GM04504 (cell line): ENCODE measurements at regions not wholly inside any gene's neighbourhood (a gene's known extent, or its start where the extent isn't known, plus 50 kb on each side); places are given as distances from the start of the nearest gene placed in this dataset.

Experiments used
- DNase-seq: peaks from one replicate; pipeline ENCODE4 v3.0.0-alpha.2; 2012; ENCODE audit warnings: low read depth

GRCh38 chr14:71709987-71710386 is 222.2 kb upstream of the RGS6 start:
- DNase-seq: no peak

- DNase-seq: no peak
Measured at GRCh38 chr14:71711125-71711524, 221.1 kb upstream of the RGS6 start.

- peak; percentile 75 for DNase-seq
Measured at GRCh38 chr14:71711619-71712018, 220.6 kb upstream of the RGS6 start.

- no peak for DNase-seq
Measured at GRCh38 chr14:71712478-71712877, 219.8 kb upstream of the RGS6 start.

GRCh38 chr14:71713016-71713415 is 219.2 kb upstream of the RGS6 start:
- DNase-seq: no peak

- no peak for DNase-seq
Measured at GRCh38 chr14:71713451-71713850, 218.8 kb upstream of the RGS6 start.

- DNase-seq: peak; percentile 90
Measured at GRCh38 chr14:71714225-71714624, 218.0 kb upstream of the RGS6 start.

- no peak for DNase-seq
Measured at GRCh38 chr14:71716041-71716772, 216.0 kb upstream of the RGS6 start.

- DNase-seq: no peak
Measured at GRCh38 chr14:71720978-71721624, 211.1 kb upstream of the RGS6 start.

- no peak for DNase-seq
Measured at GRCh38 chr14:71721791-71722190, 210.4 kb upstream of the RGS6 start.

GRCh38 chr14:71722885-71723284 is 209.3 kb upstream of the RGS6 start:
- no peak for DNase-seq

- DNase-seq: peak; percentile 73
Measured at GRCh38 chr14:71725922-71726579, 206.2 kb upstream of the RGS6 start.

GRCh38 chr14:71726580-71727021 is 205.6 kb upstream of the RGS6 start:
- DNase-seq: no peak

GRCh38 chr14:71728386-71728785 is 203.8 kb upstream of the RGS6 start:
- DNase-seq: no peak

- DNase-seq: no peak
Measured at GRCh38 chr14:71729596-71729995, 202.6 kb upstream of the RGS6 start.

GRCh38 chr14:71730471-71730870 is 201.8 kb upstream of the RGS6 start:
- DNase-seq: peak; percentile 41

GRCh38 chr14:71731096-71731495 is 201.1 kb upstream of the RGS6 start:
- no peak for DNase-seq

- peak; percentile 36 for DNase-seq
Measured at GRCh38 chr14:71733210-71733883, 198.9 kb upstream of the RGS6 start.

- DNase-seq: no peak
Measured at GRCh38 chr14:71734076-71734475, 198.2 kb upstream of the RGS6 start.

GRCh38 chr14:71734885-71735284 is 197.3 kb upstream of the RGS6 start:
- DNase-seq: no peak

GRCh38 chr14:71737760-71738159 is 194.5 kb upstream of the RGS6 start:
- DNase-seq: no peak

GRCh38 chr14:71739273-71739990 is 192.8 kb upstream of the RGS6 start:
- no peak for DNase-seq
